Esophagus squamous epithelium (tissue), 5 donors: ENCODE measurements at regions not wholly inside any gene's neighbourhood (a gene's known extent, or its start where the extent isn't known, plus 50 kb on each side); places are given as distances from the start of the nearest gene placed in this dataset.

Experiments used
- DNase-seq: peaks from one replicate; lab custom pipeline; 2025; lab: John Stamatoyannopoulos, UW
- H3K27ac ChIP-seq, 4 donors: fragments of 200-600 bp; sonication (generic); one replicate each; pipeline ENCODE4 v1.5.1; 2016 to 2019; ENCODE audit warnings: mild to moderate bottlenecking in 1 of 4
- H3K27me3 ChIP-seq, 4 donors: fragments of 200-600 bp; sonication (generic); 1 replicate in 3 of 4; 2 replicates in 1 of 4; pipeline versions ENCODE4 v1.5.1 to v1.6.0; 2017 to 2021; ENCODE audit warnings: antibody characterized with exemption in 1 of 4
- H3K36me3 ChIP-seq, 3 donors: fragments of 200-600 bp; sonication (generic); one replicate each; pipeline ENCODE4 v1.5.1; 2016 to 2019
- H3K4me1 ChIP-seq, 3 donors: fragments of 200-600 bp; sonication (generic); one replicate each; pipeline ENCODE4 v1.5.1; 2017 to 2019
- H3K4me3 ChIP-seq, 4 donors: fragments of 200-600 bp; sonication (generic); 1 replicate in 3 of 4; 2 replicates in 1 of 4; pipeline ENCODE4 v1.5.1; 2016 to 2019; ENCODE audit warnings: mild to moderate bottlenecking in 2 of 4, moderate library complexity in 1 of 4
- H3K9me3 ChIP-seq, 3 donors: fragments of 200-600 bp; sonication (generic); one replicate each; pipeline ENCODE4 v1.5.1; 2016 to 2019
- CTCF ChIP-seq, 6 experiments: fragments of 450-650 bp in 4 of 6; fragments of 200-600 bp in 2 of 6; sonication (generic) in 2 of 6; IDR thresholded peaks; one replicate each; pipeline ENCODE4 v1.5.1; 2016 to 2019; ENCODE audit warnings: antibody characterized with exemption in 6 of 6, mild to moderate bottlenecking in 4 of 6, moderate library complexity in 4 of 6
- POLR2A ChIP-seq, 4 donors: fragments of 450-650 bp; IDR thresholded peaks; one replicate each; pipeline ENCODE4 v1.6.1; 2017; ENCODE audit warnings: antibody characterized with exemption in 4 of 4, mild to moderate bottlenecking in 4 of 4, moderate library complexity in 3 of 4
- WGBS, 2 donors: methylation state at CpG; one replicate each; pipeline ENCODE4 v1.1.5; 2018; 5-methylcytosine and 5-hydroxymethylcytosine counted together
- intact Hi-C: fragments of 100-400 bp; cut with DNase I; formaldehyde crosslinking; loops from one replicate; pipeline ENCODE4 v1.15.0; 2022
- donor health status: DM: yes; HTN: yes; CAD: no.

- TF ChIP-seq CTCF (IDR thresholded peaks at IDR 0.05), result no peak
- no peak for TF ChIP-seq POLR2A (IDR thresholded peaks at IDR 0.05)
- Histone ChIP-seq H3K27me3 (no peaks in the 10 kb centered on the region), H3K36me3 (no peaks in the 10 kb centered on the region), H3K4me1 (peaks cover 0 to 5% (median 0%) of the 10 kb centered on the region in 3 donors), H3K27ac (no peak overlapping the region), H3K9me3 (no peaks in the 10 kb centered on the region), H3K4me3 (no peak overlapping the region)
- no peak for DNase-seq
- intact Hi-C loops, result no loop called here
- WGBS, 2 donors, result 50 to 70% methylated on average over 3 of the region's 3 CpGs
Measured at GRCh38 chr7:91632234-91632940, 248.1 kb downstream of the MTERF1 start.

GRCh38 chr7:91633013-91633441 lies 247.5 kb downstream of the MTERF1 start:
- 81 to 89% methylated on average over 8 of the region's 8 CpGs for WGBS, 2 donors
- Histone ChIP-seq H3K9me3 (no peaks in the 10 kb centered on the region), H3K36me3 (no peaks in the 10 kb centered on the region), H3K27ac (no peak overlapping the region), H3K27me3 (no peaks in the 10 kb centered on the region), H3K4me3 (no peak overlapping the region), H3K4me1 (peaks cover 0 to 5% (median 0%) of the 10 kb centered on the region in 3 donors)
- no peak for DNase-seq
- TF ChIP-seq CTCF (IDR thresholded peaks at IDR 0.05) (no peak), POLR2A (IDR thresholded peaks at IDR 0.05) (no peak)
- intact Hi-C loops, result no loop called here

GRCh38 chr7:91634485-91635177 lies 245.9 kb downstream of the MTERF1 start:
- Histone ChIP-seq H3K36me3 (no peaks in the 10 kb centered on the region), H3K4me3 (no peak overlapping the region), H3K27me3 (no peaks in the 10 kb centered on the region), H3K9me3 (no peaks in the 10 kb centered on the region), H3K27ac (no peak overlapping the region), H3K4me1 (peaks cover 0 to 5% (median 0%) of the 10 kb centered on the region in 3 donors)
- 11 to 47% methylated on average over 3 of the region's 3 CpGs for WGBS, 2 donors
- intact Hi-C loops, result loop anchor here (5.0 kb wide), 1 partner anchor 542 kb away; no protein-coding TSS in a partner anchor
- DNase-seq, result no peak
- TF ChIP-seq CTCF (IDR thresholded peaks at IDR 0.05), result no peak
- TF ChIP-seq POLR2A (IDR thresholded peaks at IDR 0.05), result no peak

- intact Hi-C loops, result loop anchor here (5.0 kb wide), 1 partner anchor 544 kb away; no protein-coding TSS in a partner anchor
- no peak overlapping the region for H3K4me3 ChIP-seq
- no peaks in the 10 kb centered on the region for H3K36me3 ChIP-seq
- DNase-seq, result no peak
- H3K27me3 ChIP-seq, result no peaks in the 10 kb centered on the region
- 52 to 53% methylated on average over 6 of the region's 6 CpGs for WGBS, 2 donors
- no peak overlapping the region for H3K27ac ChIP-seq
- peaks cover 0 to 5% (median 0%) of the 10 kb centered on the region in 3 donors for H3K4me1 ChIP-seq
- no peak for TF ChIP-seq POLR2A (IDR thresholded peaks at IDR 0.05)
- TF ChIP-seq CTCF (IDR thresholded peaks at IDR 0.05), result peak in 5 of 6 experiments; percentile 37 to 76 (median 59)
- H3K9me3 ChIP-seq, result no peaks in the 10 kb centered on the region
Measured at GRCh38 chr7:91636129-91636724, 244.3 kb downstream of the MTERF1 start.
